ENCODE measurements at regions not wholly inside any gene's neighbourhood (a gene's known extent, or its start where the extent isn't known, plus 50 kb on each side); places are given as distances from the start of the nearest gene placed in this dataset.

GRCh38 chr12:111222523-111222922 lies 146.4 kb downstream of the PHETA1 start:
- TF ChIP-seq TCF7 (CRISPR knock-in tag; IDR thresholded peaks at IDR 0.05; ENCODE audit: low read depth), result no peak
- no peak for TF ChIP-seq CDX4 (CRISPR knock-in tag; IDR thresholded peaks at IDR 0.05; ENCODE audit: borderline replicate concordance)
- no peak for TF ChIP-seq CTCF (IDR thresholded peaks at IDR 0.05)
- TF ChIP-seq ZNF532 (CRISPR knock-in tag; IDR thresholded peaks at IDR 0.05; ENCODE audit: borderline replicate concordance), result no peak
- no peak for TF ChIP-seq CBFB (CRISPR knock-in tag; IDR thresholded peaks at IDR 0.05; ENCODE audit: low read depth)
- no peak for TF ChIP-seq FOXK1 (CRISPR knock-in tag; IDR thresholded peaks at IDR 0.05)
- TF ChIP-seq MAX (CRISPR knock-in tag; IDR thresholded peaks at IDR 0.05), result no peak
- no peak for TF ChIP-seq IRF2 (CRISPR knock-in tag; IDR thresholded peaks at IDR 0.05; ENCODE audit: borderline replicate concordance, low read depth)
